Mesendoderm (in vitro differentiated cells): ENCODE measurements at regions not wholly inside any gene's neighbourhood (a gene's known extent, or its start where the extent isn't known, plus 50 kb on each side); places are given as distances from the start of the nearest gene placed in this dataset.

Experiments used
- DNase-seq: peaks from one replicate; pipeline ENCODE4 v3.0.0; 2013
- H2AK5ac ChIP-seq: 2 replicates; pipeline ENCODE4 v1.6.1; 2013; ENCODE audit warnings: low read length, inconsistent platforms
- H2BK120ac ChIP-seq: 2 replicates; pipeline ENCODE4 v1.6.1; 2013; ENCODE audit warnings: low read depth, mild to moderate bottlenecking, low read length, moderate library complexity, mixed read lengths
- H2BK15ac ChIP-seq: replicated peaks from 2 replicates; pipeline ENCODE4 v1.6.1; 2013; ENCODE audit warnings: low read depth, mild to moderate bottlenecking, moderate library complexity
- H2BK5ac ChIP-seq: 2 replicates; pipeline ENCODE4 v1.6.1; 2013; ENCODE audit warnings: low read length, inconsistent platforms
- H3K18ac ChIP-seq: 2 replicates; pipeline ENCODE4 v1.6.1; 2013; ENCODE audit warnings: mild to moderate bottlenecking, low read length, mixed read lengths
- H3K23ac ChIP-seq: one replicate; pipeline ENCODE4 v1.6.1; 2013; ENCODE audit warnings: low read length
- H3K27ac ChIP-seq: 2 replicates; pipeline ENCODE4 v1.5.1; 2013; ENCODE audit warnings: low read depth, mild to moderate bottlenecking, inconsistent platforms, low read length, moderate library complexity
- H3K27me3 ChIP-seq: 2 replicates; pipeline ENCODE4 v1.6.1; 2013; ENCODE audit warnings: low read length, control low read depth, mild to moderate bottlenecking, inconsistent platforms; ENCODE audit not compliant: insufficient read depth, poor library complexity
- H3K36me3 ChIP-seq: 2 replicates; pipeline ENCODE4 v1.6.1; 2013; ENCODE audit warnings: low read length, inconsistent platforms; ENCODE audit not compliant: control insufficient read depth, insufficient read depth
- H3K4ac ChIP-seq: one replicate; pipeline ENCODE4 v1.6.1; 2013; ENCODE audit warnings: low read depth, mild to moderate bottlenecking, low read length, moderate library complexity
- H3K4me1 ChIP-seq: 2 replicates; pipeline ENCODE4 v1.6.1; 2013; ENCODE audit warnings: low read depth, low read length, inconsistent platforms; ENCODE audit not compliant: control insufficient read depth
- H3K4me2 ChIP-seq: 2 replicates; pipeline ENCODE4 v1.6.1; 2013; ENCODE audit warnings: low read length
- H3K4me3 ChIP-seq: 2 replicates; pipeline ENCODE4 v1.5.1; 2013; ENCODE audit warnings: mild to moderate bottlenecking, low read length
- H3K56ac ChIP-seq: one replicate; pipeline ENCODE4 v1.6.1; 2013; ENCODE audit warnings: low read length
- H3K79me1 ChIP-seq: 2 replicates; pipeline ENCODE4 v1.6.1; 2013; ENCODE audit warnings: low read length, inconsistent platforms
- H3K79me2 ChIP-seq: 2 replicates; pipeline ENCODE4 v1.6.1; 2013; ENCODE audit warnings: mild to moderate bottlenecking, low read length; ENCODE audit not compliant: control insufficient read depth, insufficient read depth
- H3K9ac ChIP-seq: 2 replicates; pipeline ENCODE4 v1.6.1; 2013; ENCODE audit warnings: low read length, inconsistent platforms
- H4K5ac ChIP-seq: one replicate; pipeline ENCODE4 v1.6.1; 2013; ENCODE audit warnings: low read length
- H4K8ac ChIP-seq: one replicate; pipeline ENCODE4 v1.6.1; 2013; ENCODE audit warnings: low read depth, mild to moderate bottlenecking, control low read depth, low read length, moderate library complexity
- WGBS: extraction: QIAGEN DNeasy Blood & Tissue Kit; methylation state at CpG from one replicate; pipeline ENCODE4 v1.1.7; 2013; ENCODE audit warnings: low lambda C conversion rate, missing lambda C conversion rate; ENCODE audit not compliant: insufficient coverage; ENCODE audit errors: extremely low coverage; 5-methylcytosine and 5-hydroxymethylcytosine counted together

- no peak overlapping the region for H2BK5ac ChIP-seq
- H3K27ac ChIP-seq = no peak overlapping the region
- no peak overlapping the region for H2BK120ac ChIP-seq
- no peak for DNase-seq
- no peak overlapping the region for H3K18ac ChIP-seq
- H3K56ac ChIP-seq = no peak overlapping the region
- WGBS = no CpG with 5 or more reads among the region's 4 CpGs
- no peaks in the 10 kb centered on the region for H3K27me3 ChIP-seq
- no peak overlapping the region for H3K23ac ChIP-seq
- H4K5ac ChIP-seq = no peak overlapping the region
- no peak overlapping the region for H2BK15ac ChIP-seq
- no peak overlapping the region for H3K4ac ChIP-seq
- H3K4me1 ChIP-seq = peaks cover 2% of the 10 kb centered on the region
- no peak overlapping the region for H3K9ac ChIP-seq
- H3K79me1 ChIP-seq = no peaks in the 10 kb centered on the region
- no peak overlapping the region for H3K4me3 ChIP-seq
- H3K36me3 ChIP-seq = no peaks in the 10 kb centered on the region
- no peak overlapping the region for H4K8ac ChIP-seq
- no peak overlapping the region for H3K4me2 ChIP-seq
- no peak overlapping the region for H2AK5ac ChIP-seq
- no peaks in the 10 kb centered on the region for H3K79me2 ChIP-seq
Measured at GRCh38 chr18:37674570-37674969, 109.0 kb upstream of the CELF4 start.

- Histone ChIP-seq H2AK5ac (no peak overlapping the region), H2BK5ac (no peak overlapping the region), H3K4me1 (peaks cover 8% of the 10 kb centered on the region), H3K4ac (no peak overlapping the region), H2BK15ac (no peak overlapping the region), H4K5ac (no peak overlapping the region), H2BK120ac (no peak overlapping the region), H3K4me3 (no peak overlapping the region), H3K36me3 (no peaks in the 10 kb centered on the region), H3K79me1 (no peaks in the 10 kb centered on the region), H3K9ac (no peak overlapping the region), H3K23ac (no peak overlapping the region), H4K8ac (no peak overlapping the region), H3K56ac (no peak overlapping the region), H3K18ac (no peak overlapping the region), H3K4me2 (no peak overlapping the region), H3K27me3 (no peaks in the 10 kb centered on the region), H3K79me2 (no peaks in the 10 kb centered on the region), H3K27ac (no peak overlapping the region)
- WGBS = no CpG with 5 or more reads among the region's 9 CpGs
- no peak for DNase-seq
Measured at GRCh38 chr18:37673671-37674070, 108.1 kb upstream of the CELF4 start.

- Histone ChIP-seq H3K27me3 (no peaks in the 10 kb centered on the region), H3K18ac (no peak overlapping the region), H3K4me3 (no peak overlapping the region), H3K56ac (no peak overlapping the region), H3K27ac (no peak overlapping the region), H3K9ac (no peak overlapping the region), H2BK120ac (no peak overlapping the region), H3K79me2 (no peaks in the 10 kb centered on the region), H3K79me1 (no peaks in the 10 kb centered on the region), H4K8ac (no peak overlapping the region), H2AK5ac (no peak overlapping the region), H4K5ac (no peak overlapping the region), H2BK5ac (no peak overlapping the region), H3K4me1 (peaks cover 14% of the 10 kb centered on the region), H2BK15ac (no peak overlapping the region), H3K4me2 (no peak overlapping the region), H3K4ac (no peak overlapping the region), H3K36me3 (no peaks in the 10 kb centered on the region), H3K23ac (no peak overlapping the region)
- WGBS = no CpG with 5 or more reads among the region's 3 CpGs
- peak; percentile 13 for DNase-seq
Measured at GRCh38 chr18:37672932-37673595, 107.5 kb upstream of the CELF4 start.

- no peak for DNase-seq
- Histone ChIP-seq H3K27ac (no peak overlapping the region), H3K18ac (no peak overlapping the region), H3K23ac (no peak overlapping the region), H3K79me1 (no peaks in the 10 kb centered on the region), H3K9ac (no peak overlapping the region), H4K8ac (no peak overlapping the region), H3K79me2 (no peaks in the 10 kb centered on the region), H2BK5ac (no peak overlapping the region), H3K56ac (no peak overlapping the region), H2BK15ac (no peak overlapping the region), H2AK5ac (no peak overlapping the region), H3K27me3 (no peaks in the 10 kb centered on the region), H4K5ac (no peak overlapping the region), H3K4me3 (no peak overlapping the region), H2BK120ac (no peak overlapping the region), H3K4me1 (peaks cover 14% of the 10 kb centered on the region), H3K4ac (no peak overlapping the region), H3K4me2 (no peak overlapping the region), H3K36me3 (no peaks in the 10 kb centered on the region)
- WGBS = no CpG with 5 or more reads among the region's 2 CpGs
Measured at GRCh38 chr18:37672001-37672400, 106.4 kb upstream of the CELF4 start.

GRCh38 chr18:37671530-37671929, 105.9 kb upstream of the CELF4 start:
- Histone ChIP-seq H3K27me3 (no peaks in the 10 kb centered on the region), H3K18ac (no peak overlapping the region), H3K79me2 (no peaks in the 10 kb centered on the region), H2BK15ac (no peak overlapping the region), H2BK120ac (no peak overlapping the region), H4K5ac (no peak overlapping the region), H3K36me3 (no peaks in the 10 kb centered on the region), H4K8ac (no peak overlapping the region), H3K4me3 (no peak overlapping the region), H2AK5ac (no peak overlapping the region), H3K27ac (no peak overlapping the region), H3K4ac (no peak overlapping the region), H3K23ac (no peak overlapping the region), H2BK5ac (no peak overlapping the region), H3K4me2 (no peak overlapping the region), H3K9ac (no peak overlapping the region), H3K79me1 (no peaks in the 10 kb centered on the region), H3K56ac (no peak overlapping the region), H3K4me1 (peaks cover 14% of the 10 kb centered on the region)
- DNase-seq = no peak
- no CpG with 5 or more reads among the region's 6 CpGs for WGBS

GRCh38 chr18:37671119-37671518, 105.5 kb upstream of the CELF4 start:
- no peaks in the 10 kb centered on the region for H3K27me3 ChIP-seq
- no peak overlapping the region for H3K9ac ChIP-seq
- H3K27ac ChIP-seq = no peak overlapping the region
- H3K56ac ChIP-seq = no peak overlapping the region
- H3K79me1 ChIP-seq = no peaks in the 10 kb centered on the region
- H4K8ac ChIP-seq = no peak overlapping the region
- no peaks in the 10 kb centered on the region for H3K79me2 ChIP-seq
- H3K18ac ChIP-seq = no peak overlapping the region
- no peak overlapping the region for H4K5ac ChIP-seq
- no peak overlapping the region for H3K4ac ChIP-seq
- H3K4me3 ChIP-seq = no peak overlapping the region
- H3K36me3 ChIP-seq = no peaks in the 10 kb centered on the region
- H2AK5ac ChIP-seq = no peak overlapping the region
- H3K23ac ChIP-seq = no peak overlapping the region
- no peak for DNase-seq
- H2BK5ac ChIP-seq = no peak overlapping the region
- WGBS = no CpG with 5 or more reads among the region's 14 CpGs
- H3K4me1 ChIP-seq = peaks cover 14% of the 10 kb centered on the region
- no peak overlapping the region for H3K4me2 ChIP-seq
- H2BK120ac ChIP-seq = no peak overlapping the region
- no peak overlapping the region for H2BK15ac ChIP-seq
